Stimulated activated naive CD4-positive, alpha-beta T cell (primary cell): ENCODE measurements at regions not wholly inside any gene's neighbourhood (a gene's known extent, or its start where the extent isn't known, plus 50 kb on each side); places are given as distances from the start of the nearest gene placed in this dataset.

Experiments
- DNase-seq, 6 experiments: peaks; one replicate each; lab custom pipeline; 2025; lab: John Stamatoyannopoulos, UW

DNA sequence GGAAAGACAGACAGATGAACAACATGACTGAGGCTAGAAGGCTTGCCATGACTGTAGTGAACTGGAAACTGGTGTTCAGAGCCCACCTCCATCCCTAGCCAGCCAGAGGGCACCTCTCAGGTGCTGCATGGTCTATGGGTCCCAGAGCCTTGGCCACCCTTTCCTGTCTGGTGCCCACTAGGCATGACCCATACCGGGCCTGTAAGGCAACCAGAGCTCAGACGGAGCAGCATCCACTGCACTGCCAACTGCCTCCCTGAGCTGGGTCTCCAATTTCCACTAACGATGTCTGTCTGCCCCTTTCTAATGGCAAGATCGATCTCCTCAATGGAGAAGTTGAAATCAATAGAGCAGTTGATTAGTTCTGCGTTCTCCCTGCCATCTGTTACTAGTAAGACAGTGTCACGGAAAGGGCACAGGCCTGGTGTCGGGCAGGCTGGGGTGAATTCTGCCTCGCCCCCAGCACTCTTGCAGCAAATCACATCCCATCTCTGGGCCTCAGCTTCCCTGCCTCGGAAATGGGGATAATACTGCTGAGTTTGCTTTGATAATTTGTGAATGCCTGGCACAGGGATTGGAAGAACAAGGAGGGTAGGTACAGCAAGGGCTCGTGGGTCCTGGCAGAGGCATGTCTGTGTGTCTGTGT is 172.3 kb upstream of the MVB12B start:
- no peak for DNase-seq

DNA sequence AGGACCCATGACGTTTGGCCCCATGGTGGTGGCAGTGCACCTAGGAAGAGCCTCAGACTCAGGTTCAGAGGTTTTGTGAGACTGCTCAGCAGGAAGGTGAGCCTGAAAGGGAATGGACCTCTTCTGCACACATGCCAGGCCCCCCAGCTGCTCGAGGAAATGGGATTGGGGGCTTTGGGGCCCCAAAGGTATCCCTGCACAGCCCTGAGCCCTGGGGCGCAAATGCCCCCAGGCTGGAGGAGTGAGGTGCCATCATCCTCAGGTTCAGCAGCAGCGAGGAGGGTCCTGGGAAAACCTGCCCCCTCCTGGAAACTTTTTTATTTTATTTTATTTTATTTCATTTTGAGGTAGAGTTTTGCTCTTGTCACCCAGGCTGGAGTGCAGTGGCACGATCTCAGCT is 171.8 kb upstream of the MVB12B start:
- DNase-seq, result no peak

DNA sequence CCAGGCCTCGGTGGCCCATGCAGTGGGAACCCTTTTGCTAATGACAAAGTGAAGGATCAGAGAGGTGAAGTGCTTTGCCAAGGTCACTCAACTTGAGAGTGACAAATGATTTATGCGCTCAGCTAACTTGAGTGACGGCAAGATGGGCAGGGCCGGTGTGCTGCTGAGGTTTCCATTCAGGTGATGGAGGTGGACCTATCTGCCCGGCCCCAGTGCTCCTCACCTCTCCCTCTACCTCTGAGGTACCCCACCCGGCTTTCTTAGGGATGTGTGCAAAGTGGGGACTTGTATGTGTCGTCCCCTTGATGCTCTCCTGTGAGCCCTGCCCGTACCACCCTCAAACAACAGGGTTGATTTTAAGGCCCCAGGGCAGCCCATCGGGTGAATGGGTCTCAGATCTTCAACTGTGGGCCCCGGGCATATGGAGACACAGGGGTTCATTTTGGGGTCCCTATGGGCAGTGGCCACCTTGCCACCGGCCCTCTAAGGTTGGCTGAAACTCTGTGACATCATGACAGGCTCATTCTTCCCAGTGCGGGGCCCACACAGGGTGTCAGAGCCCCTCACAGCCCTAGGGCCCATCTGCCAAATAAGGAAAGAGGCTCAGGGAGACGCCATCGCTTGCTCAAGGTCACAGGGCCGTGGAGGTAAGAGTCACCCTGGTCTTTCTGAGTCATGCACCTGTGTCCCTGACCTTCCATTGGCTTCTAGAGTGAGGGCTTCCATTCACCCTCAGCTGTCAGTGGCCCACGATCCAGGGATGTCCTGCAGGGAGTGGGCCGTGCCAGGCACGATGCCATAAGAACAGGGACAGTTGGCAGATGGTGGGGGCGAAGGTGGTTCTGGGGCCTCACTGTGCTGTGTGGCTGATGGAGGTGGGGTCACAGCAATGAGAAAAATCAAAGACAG is 170.6 kb upstream of the MVB12B start:
- DNase-seq, result no peak

DNA sequence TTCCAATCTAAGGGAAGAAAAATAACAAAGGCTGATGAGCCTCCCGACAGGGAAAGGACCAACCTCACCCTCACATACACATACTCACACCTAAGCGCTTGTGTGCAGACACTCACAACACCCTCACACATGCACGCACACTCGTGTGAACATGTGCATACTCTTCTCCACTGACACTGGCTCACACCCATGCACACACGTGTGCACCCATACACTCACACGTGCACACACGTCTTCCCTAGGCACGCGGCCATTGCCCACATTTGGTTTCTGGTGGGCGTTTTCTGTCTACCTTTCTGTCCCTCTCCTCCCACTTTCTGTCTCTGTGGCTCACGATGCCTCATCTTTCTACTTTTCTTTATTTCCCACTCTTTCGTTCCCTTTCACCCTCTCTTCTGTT is 169.7 kb upstream of the MVB12B start:
- no peak for DNase-seq

DNA sequence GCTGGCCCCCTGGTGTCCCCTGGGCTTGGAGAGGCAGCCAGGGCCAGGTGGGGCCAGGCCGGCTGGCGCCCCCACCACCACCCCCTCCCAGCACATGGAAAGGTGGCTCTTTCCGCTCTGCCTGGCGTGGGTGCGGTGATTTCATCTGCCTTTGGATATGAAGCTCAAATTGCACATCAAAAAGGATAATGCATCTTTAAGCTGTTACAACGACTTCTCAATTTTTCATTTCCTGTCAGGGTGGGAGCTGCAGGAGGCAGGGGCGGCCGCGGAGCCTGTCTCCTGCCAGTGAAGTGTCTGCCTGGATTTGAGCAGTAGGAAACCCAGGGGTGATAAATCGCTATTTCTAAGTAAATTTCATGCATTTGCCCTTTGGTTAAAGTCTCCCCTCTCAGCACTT is 169.2 kb upstream of the MVB12B start:
- DNase-seq, result no peak

DNA sequence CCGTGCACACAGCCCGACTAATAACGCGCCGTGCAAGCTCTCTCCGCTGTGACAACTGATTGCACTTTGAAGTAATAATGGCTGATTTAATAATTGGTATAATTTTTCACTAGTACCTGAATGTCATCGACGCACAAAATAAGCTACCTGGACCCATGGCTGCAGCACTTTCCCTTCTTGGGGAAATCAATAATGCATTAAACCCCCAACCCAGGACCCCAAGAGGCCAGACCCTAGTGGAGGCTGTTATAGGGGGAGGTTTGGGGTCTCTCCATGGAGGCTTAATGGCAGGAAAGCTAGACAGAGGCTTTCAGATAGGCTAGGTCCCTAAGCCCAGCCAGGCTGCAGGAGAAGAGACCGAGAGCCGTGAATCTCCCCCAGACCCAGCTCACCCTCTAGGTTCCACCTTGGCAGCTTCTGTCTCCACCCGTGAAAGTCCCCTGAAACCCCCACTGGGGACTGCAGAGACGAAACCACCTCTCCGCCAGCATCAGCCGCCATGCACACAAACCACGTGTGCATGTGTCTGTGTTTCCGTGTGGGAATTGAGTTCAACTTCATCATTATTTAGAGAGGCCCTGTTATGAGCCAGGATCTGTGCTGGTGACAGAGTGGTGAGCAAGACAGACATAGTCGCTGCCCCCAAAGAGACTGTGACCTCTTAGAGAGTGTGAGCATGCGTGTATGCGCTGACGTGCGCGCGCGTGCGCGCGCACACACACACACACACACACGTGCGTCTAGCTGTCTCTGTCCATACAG is 168.6 kb upstream of the MVB12B start:
- no peak for DNase-seq

DNA sequence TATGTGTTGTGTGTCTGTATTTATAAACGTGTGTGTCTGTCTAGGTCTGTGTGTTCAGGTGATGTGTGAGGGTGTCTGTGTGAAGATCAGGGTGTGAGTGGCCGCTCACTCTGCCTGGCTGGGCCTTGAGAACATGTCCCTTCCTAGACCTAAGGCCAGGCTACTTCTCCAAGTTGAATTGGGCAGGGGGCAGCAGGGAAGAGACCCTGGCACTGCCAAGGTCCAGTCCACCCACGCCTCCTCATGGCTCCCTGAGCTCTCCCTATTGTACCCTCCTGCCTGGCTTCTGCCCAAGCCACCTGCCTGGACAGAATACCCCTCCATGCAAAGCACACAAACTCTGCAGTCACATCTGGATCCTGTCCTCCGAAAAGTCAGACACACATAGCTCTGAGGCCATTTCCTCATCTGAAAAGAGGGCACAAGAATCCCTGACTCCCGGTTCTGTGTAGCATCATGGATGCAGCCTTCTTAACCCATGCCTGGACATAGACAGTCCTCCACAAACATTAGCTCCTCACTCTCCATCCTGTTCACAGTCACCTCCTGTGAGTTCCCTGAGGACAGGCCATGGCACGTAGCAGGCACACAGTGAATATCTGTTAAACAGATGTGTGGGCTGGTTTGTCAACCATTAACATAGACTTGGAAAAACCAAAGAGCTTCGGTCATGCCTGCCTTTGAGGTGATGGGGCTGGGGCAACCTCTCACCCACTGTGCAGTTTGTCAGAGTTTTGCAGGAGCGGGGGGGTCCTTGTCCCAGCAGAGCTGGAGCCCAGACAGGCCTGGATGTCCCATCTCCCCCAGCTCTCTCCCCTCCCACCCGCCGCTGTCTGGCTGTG is 167.8 kb upstream of the MVB12B start:
- no peak for DNase-seq

DNA sequence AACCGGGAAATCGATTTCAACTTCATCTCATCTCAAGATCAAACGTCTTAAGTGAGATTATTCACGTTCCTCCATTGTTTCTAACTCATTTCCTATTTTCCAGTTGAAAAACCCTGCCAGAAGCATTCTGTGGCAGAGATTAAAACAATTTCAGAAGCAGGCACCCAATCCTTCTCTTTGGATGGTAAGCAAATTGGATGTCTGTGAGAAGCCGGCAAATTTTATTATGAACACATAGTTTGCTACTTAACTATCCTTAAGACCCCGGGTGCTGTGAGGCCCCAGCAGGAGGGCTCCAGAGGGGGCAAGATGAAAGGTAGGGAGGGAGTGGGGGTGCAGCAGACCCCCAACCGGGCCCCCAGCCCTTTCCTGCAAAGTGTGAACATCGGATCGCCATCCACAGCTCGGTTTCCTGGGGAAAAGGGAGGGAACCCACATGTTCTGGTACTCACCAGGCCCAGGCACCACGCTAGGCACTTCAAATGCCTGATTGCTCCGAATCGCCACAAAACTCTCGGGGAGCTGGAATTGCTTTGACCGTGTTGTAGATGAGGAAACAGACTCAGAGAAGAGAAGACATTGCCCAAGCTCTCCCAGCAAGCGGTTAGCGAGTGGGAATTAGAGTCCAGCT is 167.1 kb upstream of the MVB12B start:
- DNase-seq, result no peak

DNA sequence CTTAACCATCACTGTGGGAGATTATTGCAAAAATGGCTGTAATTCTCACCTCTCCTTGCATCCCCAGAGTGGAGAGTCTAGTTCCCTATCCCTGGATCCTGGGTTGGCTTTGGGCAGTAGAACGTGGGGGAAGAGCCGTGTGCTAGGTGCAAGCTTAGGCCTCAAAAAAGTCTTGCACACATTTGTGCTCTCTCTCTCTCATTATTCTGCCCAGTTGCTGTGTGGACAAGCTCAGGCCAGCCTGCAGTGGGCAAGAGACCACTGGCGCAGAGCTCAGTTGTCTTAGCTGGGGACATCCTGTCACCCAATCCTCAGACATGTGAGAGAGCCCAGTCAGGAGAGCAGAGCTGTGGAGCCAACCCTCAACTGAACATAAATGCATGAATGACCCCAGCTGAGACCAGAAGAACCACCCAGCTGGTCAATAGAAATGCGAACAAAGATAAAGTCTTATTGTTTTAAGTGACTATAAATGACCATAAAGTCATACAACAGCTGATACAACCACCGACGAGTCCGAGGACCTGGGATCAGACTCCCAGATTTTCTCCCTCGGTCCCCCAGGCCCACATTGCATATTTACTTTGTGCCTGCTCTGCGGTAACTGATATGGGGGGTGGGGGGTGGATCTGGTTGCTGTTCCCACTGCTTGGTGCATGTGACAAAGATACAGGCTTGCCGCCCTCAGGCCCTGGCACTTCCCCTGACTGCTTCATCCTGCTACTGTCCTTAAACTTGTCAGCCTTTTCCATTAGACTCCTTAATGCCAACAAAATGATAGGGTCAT is 166.4 kb upstream of the MVB12B start:
- no peak for DNase-seq

DNA sequence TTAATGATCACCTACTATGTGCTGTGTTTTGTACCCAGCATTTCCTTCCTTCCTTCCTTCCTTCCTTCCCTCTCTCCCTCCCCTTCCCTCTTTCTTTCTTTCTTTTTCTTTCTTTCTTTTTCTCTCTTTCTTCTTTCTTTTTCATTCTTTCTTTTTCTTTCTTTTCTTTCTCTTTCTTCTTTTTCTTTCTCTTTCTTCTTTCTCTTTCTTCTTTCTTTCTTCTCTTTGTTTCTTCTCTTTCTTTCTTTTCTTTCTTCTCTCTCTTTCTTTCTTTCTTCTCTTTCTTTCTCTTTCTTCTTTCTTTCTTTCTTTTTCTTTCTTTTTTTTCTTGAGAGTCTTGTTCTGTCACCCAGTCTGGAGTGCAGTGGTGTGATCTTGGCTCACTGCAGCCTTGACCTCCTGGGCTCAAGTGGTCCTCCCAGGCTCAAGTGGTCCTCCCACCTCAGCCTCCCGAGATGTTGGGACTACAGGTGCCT is 165.7 kb upstream of the MVB12B start:
- DNase-seq, result no peak

DNA sequence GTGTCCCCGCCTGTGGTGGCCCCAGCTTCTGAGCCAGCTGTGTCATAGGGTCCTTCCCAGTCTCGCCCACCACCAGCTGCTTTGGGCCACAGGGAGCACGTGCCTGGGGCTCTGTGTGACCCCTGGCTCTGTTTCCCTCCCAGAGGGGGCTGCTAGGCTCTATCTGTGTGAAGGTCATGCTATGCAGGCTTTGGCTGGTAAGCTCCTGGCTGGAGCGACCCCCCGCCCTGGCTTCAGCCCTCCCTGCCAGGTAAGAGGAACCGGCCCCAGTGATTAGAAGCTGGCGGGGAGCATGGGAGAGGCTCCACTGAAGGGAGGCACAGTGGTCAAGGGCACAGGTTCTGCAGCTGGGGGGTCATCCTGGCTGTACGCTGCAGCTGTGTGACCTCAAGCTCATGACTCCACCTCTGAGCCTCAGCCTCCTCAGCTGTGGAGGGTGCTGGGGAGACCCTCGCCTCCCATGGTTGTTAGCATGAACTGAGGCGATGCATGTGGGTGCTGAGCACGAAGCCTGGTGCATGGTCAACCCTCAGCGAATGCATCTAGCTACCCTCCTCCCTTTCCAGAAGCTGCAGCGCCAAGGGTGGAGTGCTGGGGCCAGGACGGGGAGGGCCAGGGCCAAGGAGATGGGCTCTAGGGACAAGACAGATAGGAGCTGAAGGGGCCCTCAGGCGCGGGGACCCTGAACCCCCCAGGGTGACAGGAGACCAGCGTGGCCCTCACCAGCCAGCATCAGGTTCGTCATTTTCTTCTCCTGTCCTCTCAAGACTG is 163.8 kb upstream of the MVB12B start:
- DNase-seq, result no peak

DNA sequence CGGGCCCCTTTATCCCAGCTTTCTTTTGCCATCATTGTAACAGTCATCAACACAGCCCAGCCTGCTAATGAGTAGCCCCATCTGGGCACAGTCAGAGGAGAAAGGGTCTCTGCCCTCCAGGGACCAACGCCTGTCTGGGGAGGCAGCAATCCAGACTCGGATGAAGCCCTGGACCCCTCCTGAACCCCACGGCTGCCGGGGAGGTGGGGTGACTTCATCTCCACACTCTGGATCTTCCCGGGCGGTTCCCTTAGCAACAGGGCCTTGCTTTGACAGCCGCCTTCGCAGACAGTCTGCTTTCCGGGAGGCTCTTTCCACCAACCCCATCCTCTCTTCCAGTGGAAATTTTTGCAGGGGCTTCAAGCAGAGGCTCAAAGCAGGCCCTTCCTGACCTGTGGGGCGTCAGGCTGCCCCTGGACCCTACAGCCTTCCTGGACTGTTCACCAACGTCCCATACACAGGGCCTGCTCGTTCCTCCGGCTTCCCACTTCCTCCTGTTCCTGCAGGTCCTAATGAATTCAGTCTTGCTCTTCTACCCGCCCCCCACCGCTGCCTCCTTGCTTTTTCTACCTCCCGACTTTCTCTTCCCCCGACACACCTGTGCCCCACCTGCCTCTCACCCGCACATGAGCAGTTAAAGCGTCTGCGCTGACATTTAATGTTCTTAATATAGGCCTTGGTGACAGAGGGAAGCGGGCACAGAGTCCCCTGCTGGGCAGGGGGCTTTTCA is 161.7 kb upstream of the MVB12B start:
- no peak for DNase-seq

DNA sequence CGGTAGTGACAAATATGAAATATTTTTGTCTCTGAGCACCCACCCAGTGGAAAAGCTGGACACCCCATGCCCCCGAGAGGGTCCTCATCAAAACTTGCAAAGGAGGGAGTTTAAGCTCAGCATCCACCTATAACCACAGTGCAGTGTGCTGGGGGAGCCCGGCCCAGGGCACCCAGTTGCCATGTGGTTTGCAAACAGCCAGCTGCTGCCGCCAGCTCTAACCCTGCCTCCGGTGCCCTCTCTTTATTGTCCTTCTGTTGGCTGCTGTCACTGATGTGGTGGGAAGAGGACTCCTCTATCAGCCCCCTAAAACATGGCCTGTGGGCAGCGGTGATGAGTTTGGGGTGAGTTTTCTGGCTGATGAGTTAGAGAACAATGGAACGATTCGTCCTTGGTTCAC is 160.9 kb upstream of the MVB12B start:
- no peak for DNase-seq

DNA sequence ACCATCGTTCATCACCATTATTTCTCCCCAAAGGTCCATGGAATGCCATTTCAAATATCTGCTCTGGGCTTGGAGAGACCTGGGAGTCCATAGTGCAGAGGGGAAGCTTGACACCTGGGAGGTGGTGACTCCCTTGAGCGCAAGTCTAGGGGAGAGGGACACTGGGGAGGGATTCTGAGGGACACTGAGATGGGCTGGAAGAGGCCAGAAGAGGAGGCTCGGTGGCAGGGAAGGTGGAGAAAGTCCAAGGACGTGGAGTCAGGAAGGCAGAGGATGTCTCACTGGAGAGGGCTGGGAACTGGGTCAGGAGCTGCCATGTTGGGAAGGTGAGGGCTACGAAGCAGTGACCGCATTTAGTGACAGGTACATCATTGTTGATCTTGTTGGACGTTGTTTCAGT is 160.3 kb upstream of the MVB12B start:
- DNase-seq, result no peak

DNA sequence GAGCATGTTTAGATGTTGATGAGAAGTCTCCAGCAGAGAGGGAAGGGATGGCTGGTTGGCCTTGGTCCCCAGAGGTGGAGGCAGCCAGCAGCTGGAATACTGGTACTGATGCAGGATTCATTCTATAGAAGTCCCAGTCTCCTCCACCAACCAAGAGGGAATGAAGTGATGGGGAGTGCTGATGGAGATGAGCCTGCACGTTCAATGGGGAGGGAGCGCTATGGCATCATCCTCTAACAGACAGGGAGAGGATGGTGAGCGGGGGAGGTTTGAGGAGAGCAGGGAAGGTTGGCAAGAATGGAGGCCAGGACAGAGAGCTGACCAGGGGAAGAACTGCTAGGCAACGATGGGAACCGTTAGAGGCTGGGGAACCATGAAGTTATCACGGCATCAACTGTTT is 159.8 kb upstream of the MVB12B start:
- DNase-seq, result no peak

DNA sequence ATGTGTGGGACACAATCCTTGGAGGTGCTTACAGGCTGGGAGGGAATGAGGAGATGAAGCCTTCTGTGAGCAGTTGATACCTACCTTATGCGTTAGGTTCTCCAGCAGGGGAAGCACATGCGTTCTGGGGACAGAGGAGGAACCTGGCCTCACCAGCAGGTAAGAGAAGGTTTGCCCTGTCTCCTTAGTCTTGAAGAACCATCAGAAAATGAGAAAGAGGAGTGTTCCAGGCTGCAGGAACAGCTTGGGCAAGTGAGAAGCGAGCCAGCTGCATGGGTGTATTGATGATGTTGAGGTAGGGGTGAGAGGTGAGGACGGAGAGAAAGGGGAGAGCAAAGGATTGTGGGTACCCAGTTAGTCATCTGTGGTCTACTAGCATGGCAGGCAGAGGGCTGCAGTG is 156.9 kb upstream of the MVB12B start:
- no peak for DNase-seq

DNA sequence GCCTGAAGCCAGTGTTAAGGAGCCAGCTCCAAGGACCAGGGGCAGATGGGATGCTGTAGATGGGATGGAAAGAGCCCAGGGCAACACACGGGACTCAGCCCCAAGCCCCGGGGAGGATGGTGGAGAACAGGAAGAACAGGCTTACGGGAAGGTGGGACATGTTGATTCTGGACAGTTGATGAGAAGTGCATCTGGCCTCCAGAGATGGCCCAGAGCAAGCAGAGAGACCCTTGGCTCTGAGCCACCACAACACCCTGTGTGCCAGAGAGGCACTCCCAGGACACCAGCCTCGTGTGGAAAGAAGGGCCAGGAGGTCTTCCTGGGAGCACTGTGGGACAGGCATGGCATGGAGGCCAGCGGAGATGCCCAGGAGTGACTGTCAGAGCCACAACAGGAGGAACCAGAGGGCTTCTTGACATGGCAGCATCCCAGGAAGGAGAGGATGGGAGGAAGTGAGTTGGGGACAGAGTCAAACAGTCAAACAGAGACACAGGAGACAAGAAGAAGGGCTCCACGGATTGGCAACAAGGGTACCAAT is 156.3 kb upstream of the MVB12B start:
- no peak for DNase-seq

DNA sequence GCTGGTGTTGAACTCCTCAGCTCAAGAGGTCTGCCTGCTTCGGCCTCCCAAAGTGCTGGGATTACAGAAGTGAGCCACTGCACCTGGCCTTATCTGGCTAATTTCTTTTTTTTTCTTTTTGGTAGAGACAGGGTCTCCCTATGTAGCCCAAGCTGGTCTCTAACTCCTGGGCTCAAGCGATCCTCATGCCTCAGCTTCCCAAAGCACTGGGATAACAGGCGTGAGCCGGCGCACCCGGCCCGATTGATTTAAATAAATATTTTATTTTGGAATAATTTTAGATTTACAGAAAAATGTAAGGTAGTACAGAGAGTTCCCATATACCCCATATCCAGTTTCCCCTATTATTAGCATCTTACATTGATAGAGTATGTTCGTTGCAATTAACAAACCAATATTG is 155.0 kb upstream of the MVB12B start:
- no peak for DNase-seq

DNA sequence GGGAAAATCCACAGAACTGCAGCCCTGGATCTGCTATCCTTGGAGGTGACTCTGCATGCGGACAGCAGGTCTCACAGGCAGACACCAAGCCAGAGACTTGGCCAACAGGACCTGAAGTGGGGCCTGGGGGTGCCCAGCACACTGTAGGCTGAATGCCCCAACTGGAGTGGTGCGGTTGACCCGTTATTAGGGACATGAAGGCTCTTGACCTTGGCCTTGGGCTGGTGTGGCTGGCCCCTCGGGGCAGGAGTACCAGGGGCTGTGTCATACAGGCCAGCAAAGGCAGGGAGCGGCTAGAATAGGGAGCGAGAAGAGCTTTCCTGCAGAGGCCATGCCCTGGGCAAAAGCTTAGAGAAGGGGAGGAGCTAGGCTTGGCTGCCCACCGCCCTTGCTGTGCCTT is 153.2 kb upstream of the MVB12B start:
- DNase-seq, result no peak
